WTC11 (cell line): ENCODE measurements at regions not wholly inside any gene's neighbourhood (a gene's known extent, or its start where the extent isn't known, plus 50 kb on each side); places are given as distances from the start of the nearest gene placed in this dataset.

Experiments
- ATAC-seq: fragments of 200-7000 bp; cut with Tn5 transposase; 2 replicates; pipeline ENCODE4 v1.10.0; 2021; ENCODE audit warnings: mild to moderate bottlenecking, moderate library complexity
- CTCF ChIA-PET: fragments of 300-600 bp; sonication (Branson Sonifier 250); formaldehyde crosslinking; loops from one replicate; lab custom pipeline; 2021; ENCODE audit warnings: antibody characterized with exemption; lab: Charles Lee
- POLR2A ChIA-PET: fragments of 350-600 bp; sonication (Branson Sonifier 250); formaldehyde crosslinking; loops from one replicate; lab custom pipeline; 2021; ENCODE audit warnings: antibody characterized with exemption; lab: Charles Lee
- DNase-seq: peaks from one replicate; pipeline ENCODE4 v3.0.0; 2021; ENCODE audit warnings: low spot score
- H3K27ac Mint-ChIP-seq: 2 replicates; pipeline ENCODE4 v1.8.0; 2021; ENCODE audit warnings: mixed read lengths
- H3K27me3 Mint-ChIP-seq: 2 replicates; pipeline ENCODE4 v1.8.0; 2021; ENCODE audit warnings: low read depth, mild to moderate bottlenecking, moderate library complexity, mixed read lengths
- H3K36me3 Mint-ChIP-seq: 2 replicates; pipeline ENCODE4 v1.8.0; 2021; ENCODE audit warnings: mixed read lengths
- H3K4me1 Mint-ChIP-seq: 2 replicates; pipeline ENCODE4 v1.8.0; 2022; ENCODE audit warnings: mixed read lengths
- H3K4me3 Mint-ChIP-seq: 2 replicates; pipeline ENCODE4 v1.8.0; 2021; ENCODE audit warnings: mild to moderate bottlenecking, moderate library complexity, mixed read lengths
- H3K9me3 Mint-ChIP-seq: 2 replicates; pipeline ENCODE4 v1.8.0; 2021; ENCODE audit warnings: mixed read lengths
- AR ChIP-seq: fragments of 250-450 bp; sonication (Bioruptor Pico); IDR thresholded peaks from 2 replicates; pipeline ENCODE4 v1.9.0; 2021; ENCODE audit warnings: mild to moderate bottlenecking
- E2F5 ChIP-seq: sonication (generic); formaldehyde crosslinking; IDR thresholded peaks from 2 replicates; pipeline ENCODE4 v1.8.1; 2022; ENCODE audit warnings: mild to moderate bottlenecking, moderate library complexity, missing genetic modification reagents
- EMX1 ChIP-seq: fragments of 250-450 bp; sonication (Bioruptor Pico); IDR thresholded peaks from 2 replicates; pipeline ENCODE4 v1.8.0; 2021; ENCODE audit warnings: mild to moderate bottlenecking
- FOXK1 ChIP-seq: sonication (generic); formaldehyde crosslinking; IDR thresholded peaks from 2 replicates; pipeline ENCODE4 v1.8.0; 2022; ENCODE audit warnings: mild to moderate bottlenecking, moderate library complexity, missing genetic modification reagents
- NFE2L1 ChIP-seq: sonication (generic); formaldehyde crosslinking; IDR thresholded peaks from 2 replicates; pipeline ENCODE4 v1.8.1; 2023; ENCODE audit warnings: missing genetic modification reagents
- NR1H2 ChIP-seq: sonication (generic); formaldehyde crosslinking; IDR thresholded peaks from 2 replicates; pipeline ENCODE4 v1.9.0; 2021; ENCODE audit warnings: mild to moderate bottlenecking, moderate library complexity, missing genetic modification reagents
- NR2C2 ChIP-seq: sonication (generic); formaldehyde crosslinking; IDR thresholded peaks from 2 replicates; pipeline ENCODE4 v1.8.0; 2022; ENCODE audit warnings: mild to moderate bottlenecking, missing genetic modification reagents
- SMAD4 ChIP-seq: sonication (generic); formaldehyde crosslinking; IDR thresholded peaks from 2 replicates; pipeline ENCODE4 v1.8.0; 2022; ENCODE audit warnings: mild to moderate bottlenecking, missing genetic modification reagents
- SOX15 ChIP-seq: fragments of 250-450 bp; sonication (Bioruptor Pico); IDR thresholded peaks from 2 replicates; pipeline ENCODE4 v1.9.0; 2021; ENCODE audit warnings: mild to moderate bottlenecking
- TP53 ChIP-seq: sonication (generic); formaldehyde crosslinking; IDR thresholded peaks from 2 replicates; pipeline ENCODE4 v1.8.1; 2023; ENCODE audit warnings: mild to moderate bottlenecking, missing genetic modification reagents
- ZNF138 ChIP-seq: sonication (generic); formaldehyde crosslinking; conservative IDR thresholded peaks from 2 replicates; pipeline ENCODE4 v1.8.1; 2022; ENCODE audit warnings: mild to moderate bottlenecking, moderate library complexity, missing genetic modification reagents
- ZNF263 ChIP-seq: sonication (generic); formaldehyde crosslinking; IDR thresholded peaks from 2 replicates; pipeline ENCODE4 v1.8.1; 2022; ENCODE audit warnings: low read depth, mild to moderate bottlenecking, moderate library complexity, missing genetic modification reagents
- ZNF281 ChIP-seq: sonication (generic); formaldehyde crosslinking; IDR thresholded peaks from 2 replicates; pipeline ENCODE4 v1.8.0; 2023; ENCODE audit warnings: mild to moderate bottlenecking, missing genetic modification reagents
- ZNF317 ChIP-seq: sonication (generic); formaldehyde crosslinking; IDR thresholded peaks from 2 replicates; pipeline ENCODE4 v1.8.1; 2023; ENCODE audit warnings: low read depth, mild to moderate bottlenecking, moderate library complexity, missing genetic modification reagents, borderline replicate concordance
- ZSCAN18 ChIP-seq: fragments of 250-450 bp; sonication (Bioruptor Pico); IDR thresholded peaks from 2 replicates; pipeline ENCODE4 v2.1.2; 2022; ENCODE audit warnings: mild to moderate bottlenecking, moderate library complexity
- TF ChIP-seq, protein P1 (sequence below): fragments of 200-600 bp; IDR thresholded peaks from 2 replicates; pipeline ENCODE4 v1.8.0; 2022; ENCODE audit warnings: antibody characterized with exemption
- TF ChIP-seq, protein P2 (sequence below): sonication (generic); formaldehyde crosslinking; IDR thresholded peaks from 2 replicates; pipeline ENCODE4 v1.8.0; 2022; ENCODE audit warnings: mild to moderate bottlenecking, missing genetic modification reagents

DNA sequence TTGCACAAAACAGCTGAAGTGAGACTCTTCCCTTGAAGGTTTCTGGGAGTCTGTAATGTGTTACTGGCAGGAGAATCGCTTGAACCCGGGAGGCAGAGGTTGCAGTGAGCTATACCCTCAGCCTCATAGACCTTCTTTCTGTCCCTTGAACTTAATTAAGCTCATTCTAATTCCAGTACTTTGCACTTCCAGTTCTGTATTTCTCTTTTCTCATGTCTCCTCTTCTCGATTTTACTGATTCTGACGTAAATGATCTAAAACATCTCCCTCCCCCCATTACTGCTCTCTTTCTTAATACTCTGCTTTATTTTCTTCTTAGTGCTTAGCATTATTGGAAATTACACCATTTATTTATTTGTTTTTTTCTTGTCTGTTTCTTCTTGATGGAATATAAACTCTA lies 165.4 kb upstream of the P2RY1 start (continued):
- TF ChIP-seq, protein P1, sequence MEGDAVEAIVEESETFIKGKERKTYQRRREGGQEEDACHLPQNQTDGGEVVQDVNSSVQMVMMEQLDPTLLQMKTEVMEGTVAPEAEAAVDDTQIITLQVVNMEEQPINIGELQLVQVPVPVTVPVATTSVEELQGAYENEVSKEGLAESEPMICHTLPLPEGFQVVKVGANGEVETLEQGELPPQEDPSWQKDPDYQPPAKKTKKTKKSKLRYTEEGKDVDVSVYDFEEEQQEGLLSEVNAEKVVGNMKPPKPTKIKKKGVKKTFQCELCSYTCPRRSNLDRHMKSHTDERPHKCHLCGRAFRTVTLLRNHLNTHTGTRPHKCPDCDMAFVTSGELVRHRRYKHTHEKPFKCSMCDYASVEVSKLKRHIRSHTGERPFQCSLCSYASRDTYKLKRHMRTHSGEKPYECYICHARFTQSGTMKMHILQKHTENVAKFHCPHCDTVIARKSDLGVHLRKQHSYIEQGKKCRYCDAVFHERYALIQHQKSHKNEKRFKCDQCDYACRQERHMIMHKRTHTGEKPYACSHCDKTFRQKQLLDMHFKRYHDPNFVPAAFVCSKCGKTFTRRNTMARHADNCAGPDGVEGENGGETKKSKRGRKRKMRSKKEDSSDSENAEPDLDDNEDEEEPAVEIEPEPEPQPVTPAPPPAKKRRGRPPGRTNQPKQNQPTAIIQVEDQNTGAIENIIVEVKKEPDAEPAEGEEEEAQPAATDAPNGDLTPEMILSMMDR, result no peak

GRCh38 chr3:152671446-152672319 lies 163.2 kb upstream of the P2RY1 start:
- no peak for TF ChIP-seq E2F5 (CRISPR knock-in tag)
- TF ChIP-seq NFE2L1, result no peak
- TF ChIP-seq ZNF263 (CRISPR knock-in tag), result no peak
- no peak for TF ChIP-seq SOX15
- TF ChIP-seq, protein P2, sequence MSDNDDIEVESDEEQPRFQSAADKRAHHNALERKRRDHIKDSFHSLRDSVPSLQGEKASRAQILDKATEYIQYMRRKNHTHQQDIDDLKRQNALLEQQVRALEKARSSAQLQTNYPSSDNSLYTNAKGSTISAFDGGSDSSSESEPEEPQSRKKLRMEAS (CRISPR knock-in tag), result no peak
- TF ChIP-seq NR1H2 (CRISPR knock-in tag), result no peak
- no peak for TF ChIP-seq TP53 (CRISPR knock-in tag)
- no peak for TF ChIP-seq AR (CRISPR knock-in tag)
- TF ChIP-seq FOXK1 (CRISPR knock-in tag), result no peak
- no peak for TF ChIP-seq EMX1 (CRISPR knock-in tag)
- TF ChIP-seq ZSCAN18 (CRISPR knock-in tag), result no peak
- no peak for TF ChIP-seq NR2C2 (CRISPR knock-in tag)
- TF ChIP-seq ZNF138, result no peak
- no peak for TF ChIP-seq ZNF317 (CRISPR knock-in tag)
- TF ChIP-seq ZNF281 (CRISPR knock-in tag), result no peak
- TF ChIP-seq SMAD4 (CRISPR knock-in tag), result no peak
- Mint-ChIP-seq H3K4me1 (peaks cover 26% of the 10 kb centered on the region), H3K27ac (no peak overlapping the region), H3K27me3 (no peaks in the 10 kb centered on the region), H3K9me3 (no peaks in the 10 kb centered on the region), H3K4me3 (no peak overlapping the region), H3K36me3 (no peaks in the 10 kb centered on the region)
- no peak for DNase-seq
- ChIA-PET POLR2A (no interaction called here), CTCF (no interaction called here)
- no peak for ATAC-seq
